ENCODE measurements at regions not wholly inside any gene's neighbourhood (a gene's known extent, or its start where the extent isn't known, plus 50 kb on each side); places are given as distances from the start of the nearest gene placed in this dataset.

DNA sequence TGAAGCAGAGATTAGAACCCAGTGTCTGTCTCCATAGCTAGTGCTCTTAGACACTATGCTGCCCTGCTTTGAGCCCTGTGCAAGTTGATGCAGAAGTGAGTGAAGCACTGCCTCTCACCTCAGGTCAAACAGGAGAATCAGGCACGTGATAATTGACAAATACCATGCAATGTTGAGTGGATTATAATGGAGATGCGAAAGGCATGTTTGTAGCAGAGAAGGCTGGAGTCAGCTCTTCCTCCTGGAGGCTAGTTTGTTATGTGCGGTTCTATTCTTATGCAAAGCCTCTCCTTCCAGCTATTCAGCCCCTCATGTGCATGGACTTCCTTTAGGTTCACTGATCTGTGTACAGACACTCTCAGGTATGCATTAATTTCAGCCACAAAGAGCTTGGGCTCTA, 108.5 kb downstream of the MANEA start:
- FAIRE-seq (no peak), DNase-seq (ENCODE audit: low read depth) (no peak)
- H3K27me3 ChIP-seq (ENCODE audit: insufficient read depth, low read length) = no peaks in the 10 kb centered on the region
- H3K4me2 ChIP-seq (ENCODE audit: low read length) = no peak overlapping the region
- H3K36me3 Mint-ChIP-seq (ENCODE audit: low read depth, unreplicated experiment) = no peaks in the 10 kb centered on the region
- H3K9me3 ChIP-seq (ENCODE audit: insufficient read depth, low read depth, low read length) = no peaks in the 10 kb centered on the region
- no peaks in the 10 kb centered on the region for H3K36me3 ChIP-seq (ENCODE audit: insufficient read depth, low read length)
- H3K79me2 ChIP-seq (ENCODE audit: insufficient read depth, low read length) = no peaks in the 10 kb centered on the region
- no peak overlapping the region for H3K9ac ChIP-seq (ENCODE audit: low read length)
- H3K4me1 ChIP-seq (ENCODE audit: insufficient read depth, low read length) = no peaks in the 10 kb centered on the region
- no peak overlapping the region for H3K4me3 Mint-ChIP-seq (ENCODE audit: unreplicated experiment)
- no peak overlapping the region for H3K27ac ChIP-seq (ENCODE audit: low read depth, low read length)
- H4K20me1 ChIP-seq (ENCODE audit: insufficient read depth, low read length) = no peaks in the 10 kb centered on the region
- no peaks in the 10 kb centered on the region for H3K27me3 Mint-ChIP-seq (ENCODE audit: low read depth, unreplicated experiment)
- TF ChIP-seq, protein P1, sequence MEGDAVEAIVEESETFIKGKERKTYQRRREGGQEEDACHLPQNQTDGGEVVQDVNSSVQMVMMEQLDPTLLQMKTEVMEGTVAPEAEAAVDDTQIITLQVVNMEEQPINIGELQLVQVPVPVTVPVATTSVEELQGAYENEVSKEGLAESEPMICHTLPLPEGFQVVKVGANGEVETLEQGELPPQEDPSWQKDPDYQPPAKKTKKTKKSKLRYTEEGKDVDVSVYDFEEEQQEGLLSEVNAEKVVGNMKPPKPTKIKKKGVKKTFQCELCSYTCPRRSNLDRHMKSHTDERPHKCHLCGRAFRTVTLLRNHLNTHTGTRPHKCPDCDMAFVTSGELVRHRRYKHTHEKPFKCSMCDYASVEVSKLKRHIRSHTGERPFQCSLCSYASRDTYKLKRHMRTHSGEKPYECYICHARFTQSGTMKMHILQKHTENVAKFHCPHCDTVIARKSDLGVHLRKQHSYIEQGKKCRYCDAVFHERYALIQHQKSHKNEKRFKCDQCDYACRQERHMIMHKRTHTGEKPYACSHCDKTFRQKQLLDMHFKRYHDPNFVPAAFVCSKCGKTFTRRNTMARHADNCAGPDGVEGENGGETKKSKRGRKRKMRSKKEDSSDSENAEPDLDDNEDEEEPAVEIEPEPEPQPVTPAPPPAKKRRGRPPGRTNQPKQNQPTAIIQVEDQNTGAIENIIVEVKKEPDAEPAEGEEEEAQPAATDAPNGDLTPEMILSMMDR (IDR thresholded peaks at IDR 0.05; ENCODE audit: insufficient read depth, low read depth, low read length) = no peak
- no peak for TF ChIP-seq EZH2 (IDR thresholded peaks at IDR 0.05; ENCODE audit: insufficient read depth, low read length)
- no peaks in the 10 kb centered on the region for H3K4me1 Mint-ChIP-seq (ENCODE audit: low read depth, unreplicated experiment)
- no peaks in the 10 kb centered on the region for H3K9me3 Mint-ChIP-seq (ENCODE audit: unreplicated experiment)
- no peak overlapping the region for H2AFZ ChIP-seq (ENCODE audit: low read depth, low read length)
- no peak overlapping the region for H3K4me3 ChIP-seq (ENCODE audit: insufficient read depth, low read depth, low read length)
- H3K27ac Mint-ChIP-seq (ENCODE audit: unreplicated experiment) = no peak overlapping the region

- H3K4me1 ChIP-seq (ENCODE audit: insufficient read depth, low read length) = no peaks in the 10 kb centered on the region
- no peaks in the 10 kb centered on the region for H4K20me1 ChIP-seq (ENCODE audit: insufficient read depth, low read length)
- H3K9me3 ChIP-seq (ENCODE audit: insufficient read depth, low read depth, low read length) = no peaks in the 10 kb centered on the region
- Mint-ChIP-seq H3K36me3 (ENCODE audit: low read depth, unreplicated experiment) (no peaks in the 10 kb centered on the region), H3K4me3 (ENCODE audit: unreplicated experiment) (no peak overlapping the region), H3K9me3 (ENCODE audit: unreplicated experiment) (no peaks in the 10 kb centered on the region), H3K27me3 (ENCODE audit: low read depth, unreplicated experiment) (no peaks in the 10 kb centered on the region), H3K4me1 (ENCODE audit: low read depth, unreplicated experiment) (no peaks in the 10 kb centered on the region), H3K27ac (ENCODE audit: unreplicated experiment) (no peak overlapping the region)
- H3K79me2 ChIP-seq (ENCODE audit: insufficient read depth, low read length) = no peaks in the 10 kb centered on the region
- H3K36me3 ChIP-seq (ENCODE audit: insufficient read depth, low read length) = no peaks in the 10 kb centered on the region
- TF ChIP-seq EZH2 (IDR thresholded peaks at IDR 0.05; ENCODE audit: insufficient read depth, low read length) = no peak
- TF ChIP-seq, protein P1 (IDR thresholded peaks at IDR 0.05; ENCODE audit: insufficient read depth, low read depth, low read length) = no peak
- no peak overlapping the region for H3K9ac ChIP-seq (ENCODE audit: low read length)
- H3K27me3 ChIP-seq (ENCODE audit: insufficient read depth, low read length) = no peaks in the 10 kb centered on the region
- H3K27ac ChIP-seq (ENCODE audit: low read depth, low read length) = no peak overlapping the region
- FAIRE-seq = no peak
- no peak overlapping the region for H2AFZ ChIP-seq (ENCODE audit: low read depth, low read length)
- H3K4me2 ChIP-seq (ENCODE audit: low read length) = no peak overlapping the region
- H3K4me3 ChIP-seq (ENCODE audit: insufficient read depth, low read depth, low read length) = no peak overlapping the region
- no peak for DNase-seq (ENCODE audit: low read depth)
Measured at GRCh38 chr6:95686272-95686671, 108.9 kb downstream of the MANEA start.

- H2AFZ ChIP-seq (ENCODE audit: low read depth, low read length) = no peak overlapping the region
- no peaks in the 10 kb centered on the region for H3K4me1 ChIP-seq (ENCODE audit: insufficient read depth, low read length)
- DNase-seq (ENCODE audit: low read depth) = no peak
- no peaks in the 10 kb centered on the region for H3K27me3 ChIP-seq (ENCODE audit: insufficient read depth, low read length)
- H3K4me3 Mint-ChIP-seq (ENCODE audit: unreplicated experiment) = no peak overlapping the region
- no peak overlapping the region for H3K4me2 ChIP-seq (ENCODE audit: low read length)
- no peak for FAIRE-seq
- H4K20me1 ChIP-seq (ENCODE audit: insufficient read depth, low read length) = no peaks in the 10 kb centered on the region
- H3K9me3 Mint-ChIP-seq (ENCODE audit: unreplicated experiment) = no peaks in the 10 kb centered on the region
- TF ChIP-seq EZH2 (IDR thresholded peaks at IDR 0.05; ENCODE audit: insufficient read depth, low read length) = no peak
- TF ChIP-seq, protein P1 (IDR thresholded peaks at IDR 0.05; ENCODE audit: insufficient read depth, low read depth, low read length) = no peak
- no peak overlapping the region for H3K9ac ChIP-seq (ENCODE audit: low read length)
- H3K36me3 Mint-ChIP-seq (ENCODE audit: low read depth, unreplicated experiment) = no peaks in the 10 kb centered on the region
- no peaks in the 10 kb centered on the region for H3K27me3 Mint-ChIP-seq (ENCODE audit: low read depth, unreplicated experiment)
- H3K27ac ChIP-seq (ENCODE audit: low read depth, low read length) = no peak overlapping the region
- H3K9me3 ChIP-seq (ENCODE audit: insufficient read depth, low read depth, low read length) = no peaks in the 10 kb centered on the region
- no peak overlapping the region for H3K27ac Mint-ChIP-seq (ENCODE audit: unreplicated experiment)
- H3K79me2 ChIP-seq (ENCODE audit: insufficient read depth, low read length) = no peaks in the 10 kb centered on the region
- H3K36me3 ChIP-seq (ENCODE audit: insufficient read depth, low read length) = no peaks in the 10 kb centered on the region
- no peak overlapping the region for H3K4me3 ChIP-seq (ENCODE audit: insufficient read depth, low read depth, low read length)
- no peaks in the 10 kb centered on the region for H3K4me1 Mint-ChIP-seq (ENCODE audit: low read depth, unreplicated experiment)
Measured at GRCh38 chr6:95686895-95687294, 109.6 kb downstream of the MANEA start.

Measured in astrocyte (in vitro differentiated cells and primary cell).